ENCODE measurements at regions not wholly inside any gene's neighbourhood (a gene's known extent, or its start where the extent isn't known, plus 50 kb on each side); places are given as distances from the start of the nearest gene placed in this dataset.

GRCh38 chr5:159427180-159428012 is 97.1 kb upstream of the IL12B start:
- H3K4me1 ChIP-seq: peaks cover 0 to 12% (median 3%) of the 10 kb centered on the region in 6 donors
- no peaks in the 10 kb centered on the region for H3K36me3 ChIP-seq
- no peaks in the 10 kb centered on the region for H3K27me3 ChIP-seq (replicated peaks in 1 of 7)
- intact Hi-C loops (cut with DNase I; ENCODE audit: low total_unique reads): no loop called here
- DNase-seq: no peak
- no peak overlapping the region for H3K4me3 ChIP-seq
- peak overlapping the region in 4 of 8 donors; percentile 17 to 62 (median 32) for H3K27ac ChIP-seq
- H3K9me3 ChIP-seq: no peaks in the 10 kb centered on the region
- 50 to 70% (median 56%) methylated on average over 7 of the region's 7 CpGs for WGBS, 5 donors
- TF ChIP-seq POLR2A (IDR thresholded peaks at IDR 0.05): no peak
- TF ChIP-seq CTCF (IDR thresholded peaks at IDR 0.05 in 8 of 11, conservative IDR thresholded peaks at IDR 0.05 in 3 of 11): no peak
- no peak for TF ChIP-seq POLR2AphosphoS5 (IDR thresholded peaks at IDR 0.05)

- Histone ChIP-seq H3K4me1 (peaks cover 0 to 12% (median 3%) of the 10 kb centered on the region in 6 donors), H3K9me3 (no peaks in the 10 kb centered on the region), H3K27me3 (replicated peaks in 1 of 7) (no peaks in the 10 kb centered on the region), H3K27ac (no peak overlapping the region), H3K4me3 (no peak overlapping the region), H3K36me3 (no peaks in the 10 kb centered on the region)
- intact Hi-C loops (cut with DNase I; ENCODE audit: low total_unique reads): no loop called here
- 82 to 94% (median 92%) methylated on average over 7 of the region's 7 CpGs for WGBS, 5 donors
- no peak for TF ChIP-seq CTCF (IDR thresholded peaks at IDR 0.05 in 8 of 11, conservative IDR thresholded peaks at IDR 0.05 in 3 of 11)
- no peak for TF ChIP-seq POLR2AphosphoS5 (IDR thresholded peaks at IDR 0.05)
- no peak for TF ChIP-seq POLR2A (IDR thresholded peaks at IDR 0.05)
- DNase-seq: no peak
Measured at GRCh38 chr5:159430361-159431012, 100.2 kb upstream of the IL12B start.

- Histone ChIP-seq H3K9me3 (no peaks in the 10 kb centered on the region), H3K4me1 (no peaks in the 10 kb centered on the region), H3K27me3 (replicated peaks in 1 of 7) (no peaks in the 10 kb centered on the region), H3K4me3 (no peak overlapping the region), H3K27ac (no peak overlapping the region), H3K36me3 (no peaks in the 10 kb centered on the region)
- WGBS, 5 donors: 82 to 92% (median 87%) methylated on average over 2 of the region's 2 CpGs
- no peak for DNase-seq
- TF ChIP-seq CTCF (IDR thresholded peaks at IDR 0.05 in 8 of 11, conservative IDR thresholded peaks at IDR 0.05 in 3 of 11) (no peak), POLR2A (IDR thresholded peaks at IDR 0.05) (no peak), POLR2AphosphoS5 (IDR thresholded peaks at IDR 0.05) (no peak)
- intact Hi-C loops (cut with DNase I; ENCODE audit: low total_unique reads): no loop called here
Measured at GRCh38 chr5:159435855-159436254, 105.6 kb upstream of the IL12B start.

GRCh38 chr5:159438092-159438491 is 107.8 kb upstream of the IL12B start:
- WGBS, 5 donors: 65 to 96% (median 82%) methylated on average over 4 of the region's 4 CpGs
- no peak for DNase-seq
- intact Hi-C loops (cut with DNase I; ENCODE audit: low total_unique reads): no loop called here
- TF ChIP-seq CTCF (IDR thresholded peaks at IDR 0.05 in 8 of 11, conservative IDR thresholded peaks at IDR 0.05 in 3 of 11) (no peak), POLR2A (IDR thresholded peaks at IDR 0.05) (no peak), POLR2AphosphoS5 (IDR thresholded peaks at IDR 0.05) (no peak)
- Histone ChIP-seq H3K27me3 (replicated peaks in 1 of 7) (no peaks in the 10 kb centered on the region), H3K4me1 (no peaks in the 10 kb centered on the region), H3K4me3 (no peak overlapping the region), H3K27ac (no peak overlapping the region), H3K9me3 (no peaks in the 10 kb centered on the region), H3K36me3 (no peaks in the 10 kb centered on the region)
